ENCODE measurements at regions not wholly inside any gene's neighbourhood (a gene's known extent, or its start where the extent isn't known, plus 50 kb on each side); places are given as distances from the start of the nearest gene placed in this dataset.
"Not testable (repeated sequence)": the region's sequence is repeated elsewhere in the genome, so short reads cannot be mapped to it uniquely, and the experiment has no call there.

- DNase-seq (ENCODE audit: low read depth in 3 of 3, low spot score in 2 of 3): no peak
Measured at GRCh38 chr1:157460381-157460780, 91.9 kb downstream of the FCRL5 start.

GRCh38 chr1:157457279-157457678 lies 95.0 kb downstream of the FCRL5 start:
- no peak for DNase-seq (ENCODE audit: low read depth in 3 of 3, low spot score in 2 of 3)

GRCh38 chr1:157455318-157455717 lies 97.0 kb downstream of the FCRL5 start:
- no peak for DNase-seq (ENCODE audit: low read depth in 3 of 3, low spot score in 2 of 3)

- no peak for DNase-seq (ENCODE audit: low read depth in 3 of 3, low spot score in 2 of 3)
Measured at GRCh38 chr1:157450106-157450505, 102.2 kb downstream of the FCRL5 start.

GRCh38 chr1:157448636-157449035 lies 103.7 kb downstream of the FCRL5 start:
- DNase-seq (ENCODE audit: low read depth in 3 of 3, low spot score in 2 of 3): no peak

- DNase-seq (ENCODE audit: low read depth in 3 of 3, low spot score in 2 of 3): not testable (repeated sequence)
Measured at GRCh38 chr1:157446356-157446755, 106.0 kb downstream of the FCRL5 start.

GRCh38 chr1:157445616-157446140 lies 106.6 kb downstream of the FCRL5 start:
- DNase-seq (ENCODE audit: low read depth in 3 of 3, low spot score in 2 of 3): not testable (repeated sequence)

- no peak for DNase-seq (ENCODE audit: low read depth in 3 of 3, low spot score in 2 of 3)
Measured at GRCh38 chr1:157442065-157442464, 110.2 kb downstream of the FCRL5 start.

- DNase-seq (ENCODE audit: low read depth in 3 of 3, low spot score in 2 of 3): no peak
Measured at GRCh38 chr1:157439302-157439954, 112.9 kb downstream of the FCRL5 start.

GRCh38 chr1:157438613-157439012 lies 113.7 kb downstream of the FCRL5 start:
- no peak for DNase-seq (ENCODE audit: low read depth in 3 of 3, low spot score in 2 of 3)

GRCh38 chr1:157438146-157438545 lies 114.2 kb downstream of the FCRL5 start:
- no peak for DNase-seq (ENCODE audit: low read depth in 3 of 3, low spot score in 2 of 3)

- DNase-seq (ENCODE audit: low read depth in 3 of 3, low spot score in 2 of 3): no peak
Measured at GRCh38 chr1:157437296-157437695, 115.0 kb downstream of the FCRL5 start.

GRCh38 chr1:157431751-157432150 lies 120.6 kb downstream of the FCRL5 start:
- no peak for DNase-seq (ENCODE audit: low read depth in 3 of 3, low spot score in 2 of 3)

GRCh38 chr1:157429601-157430240 lies 122.6 kb downstream of the FCRL5 start:
- DNase-seq (ENCODE audit: low read depth in 3 of 3, low spot score in 2 of 3): no peak

- DNase-seq (ENCODE audit: low read depth in 3 of 3, low spot score in 2 of 3): not testable (repeated sequence)
Measured at GRCh38 chr1:157423764-157424163, 128.6 kb downstream of the FCRL5 start.

GRCh38 chr1:157419845-157420542 lies 132.3 kb downstream of the FCRL5 start:
- no peak for DNase-seq (ENCODE audit: low read depth in 3 of 3, low spot score in 2 of 3)

- DNase-seq (ENCODE audit: low read depth in 3 of 3, low spot score in 2 of 3): no peak
Measured at GRCh38 chr1:157418659-157419058, 133.7 kb downstream of the FCRL5 start.

- no peak for DNase-seq (ENCODE audit: low read depth in 3 of 3, low spot score in 2 of 3)
Measured at GRCh38 chr1:157418231-157418630, 134.1 kb downstream of the FCRL5 start.

- DNase-seq (ENCODE audit: low read depth in 3 of 3, low spot score in 2 of 3): no peak
Measured at GRCh38 chr1:157415661-157416060, 136.7 kb downstream of the FCRL5 start.

GRCh38 chr1:157412308-157412707 lies 140.0 kb downstream of the FCRL5 start:
- DNase-seq (ENCODE audit: low read depth in 3 of 3, low spot score in 2 of 3): no peak

GRCh38 chr1:157411769-157412168 lies 140.5 kb downstream of the FCRL5 start:
- no peak for DNase-seq (ENCODE audit: low read depth in 3 of 3, low spot score in 2 of 3)

GRCh38 chr1:157411064-157411463 lies 141.3 kb downstream of the FCRL5 start:
- no peak for DNase-seq (ENCODE audit: low read depth in 3 of 3, low spot score in 2 of 3)
